NCI-H345 (cell line): ENCODE measurements at regions not wholly inside any gene's neighbourhood (a gene's known extent, or its start where the extent isn't known, plus 50 kb on each side); places are given as distances from the start of the nearest gene placed in this dataset.
"Not testable (repeated sequence)": the region's sequence is repeated elsewhere in the genome, so short reads cannot be mapped to it uniquely, and the experiment has no call there.

Experiments
- DNase-seq: peaks from one replicate; lab custom pipeline; 2025; lab: John Stamatoyannopoulos, UW

DNA sequence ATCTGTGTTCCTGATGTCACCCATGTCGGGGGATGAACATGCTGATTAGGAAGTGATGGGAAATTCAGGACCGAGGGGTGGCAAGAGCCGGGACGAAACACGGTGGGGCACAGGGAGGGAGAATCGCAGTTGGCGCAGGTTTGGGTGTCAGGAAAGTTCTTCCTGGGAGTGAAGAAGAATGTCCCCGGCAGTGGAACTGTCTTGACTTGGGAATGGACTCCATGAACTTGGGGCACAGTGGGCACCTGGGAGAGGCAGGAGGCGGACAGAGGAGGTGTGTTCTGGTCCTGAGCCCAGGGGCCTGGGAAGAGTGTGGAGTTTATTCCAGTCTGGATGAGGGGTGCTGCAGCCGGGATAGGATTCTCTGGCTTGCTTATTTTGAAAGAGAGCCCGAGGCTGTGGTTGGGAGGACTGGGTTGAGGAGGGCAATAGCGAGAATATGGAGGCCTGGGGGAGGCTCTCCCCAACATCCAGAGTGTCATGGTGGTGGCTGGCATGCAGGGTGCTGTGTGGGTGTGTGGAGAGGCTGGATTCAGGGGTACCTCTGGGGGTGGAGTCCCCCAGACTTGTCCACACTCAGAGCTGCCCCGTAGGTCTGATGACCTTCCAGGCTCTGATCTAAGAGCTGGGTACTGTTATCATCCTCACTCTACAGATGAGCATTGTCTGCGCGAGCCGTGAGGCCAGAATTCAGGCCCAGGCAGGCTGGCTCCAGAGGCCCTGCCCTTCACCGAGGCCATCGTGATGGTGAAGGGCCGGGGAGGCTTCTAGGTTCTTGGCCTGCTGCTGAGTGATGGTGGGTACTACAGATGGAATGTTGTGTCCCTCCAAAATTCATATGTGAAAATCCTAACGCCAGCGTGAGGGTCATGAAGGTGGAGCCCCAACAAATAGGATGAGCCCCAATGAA is 274.5 kb upstream of the C1orf174 start:
- no peak for DNase-seq

DNA sequence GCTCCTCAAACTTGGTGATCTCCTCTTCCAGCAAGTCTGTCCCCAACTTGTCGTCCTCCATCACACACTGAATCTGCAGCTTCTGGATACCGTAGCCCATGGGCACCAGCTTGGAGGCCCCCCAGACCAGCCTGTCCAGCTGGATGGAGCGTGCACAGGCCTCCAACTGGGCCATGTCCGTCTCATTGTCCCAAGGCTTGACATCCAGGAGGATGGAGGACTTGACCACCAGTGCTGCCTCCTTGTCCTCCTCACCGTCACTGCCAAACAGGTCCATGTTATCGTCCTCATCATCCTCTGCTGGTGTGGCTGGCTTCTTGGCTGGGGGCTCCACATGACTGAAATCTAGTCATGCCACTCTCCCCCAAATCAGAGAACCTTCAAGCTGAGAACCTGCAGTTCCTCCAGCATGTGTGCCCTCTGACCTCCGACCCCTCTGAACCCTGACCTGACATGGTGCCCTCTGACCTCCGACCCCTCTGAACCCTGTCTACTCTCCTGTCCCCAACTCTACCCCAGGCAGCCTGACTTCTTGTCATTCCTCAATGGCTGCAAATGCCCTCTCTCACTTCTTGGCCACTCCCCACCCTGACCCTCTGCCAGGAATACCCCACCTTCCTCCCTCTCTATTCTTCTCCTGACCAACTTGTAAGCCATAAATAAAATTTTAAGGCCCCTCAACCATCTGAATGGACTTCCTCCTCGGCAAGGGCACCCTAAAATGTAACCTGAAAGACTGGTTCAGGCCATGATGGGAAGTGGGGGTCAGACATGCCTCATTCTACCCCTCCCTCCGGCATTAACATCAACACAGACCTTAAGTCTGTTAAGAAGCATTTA is 275.7 kb upstream of the C1orf174 start:
- no peak for DNase-seq

DNA sequence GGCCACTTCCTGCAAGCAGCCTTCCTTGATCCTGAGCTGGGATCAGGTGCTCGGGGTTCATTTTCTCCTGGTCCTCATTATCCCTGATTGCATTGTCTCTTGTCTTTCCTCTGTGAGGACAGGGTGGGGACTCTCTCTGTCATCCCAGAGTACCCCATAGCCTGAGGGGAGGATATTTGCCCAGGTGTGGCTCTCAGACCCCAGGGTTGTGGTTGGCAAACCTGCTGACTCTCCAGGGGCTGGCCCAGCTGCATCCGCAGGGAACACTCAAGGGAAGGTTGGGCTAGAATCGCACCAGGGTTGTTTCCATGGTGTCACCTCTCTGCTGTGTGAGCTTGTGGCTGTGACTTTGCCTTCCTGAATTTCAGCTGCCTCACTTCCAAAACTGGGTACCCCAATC is 276.8 kb upstream of the C1orf174 start:
- DNase-seq: no peak

DNA sequence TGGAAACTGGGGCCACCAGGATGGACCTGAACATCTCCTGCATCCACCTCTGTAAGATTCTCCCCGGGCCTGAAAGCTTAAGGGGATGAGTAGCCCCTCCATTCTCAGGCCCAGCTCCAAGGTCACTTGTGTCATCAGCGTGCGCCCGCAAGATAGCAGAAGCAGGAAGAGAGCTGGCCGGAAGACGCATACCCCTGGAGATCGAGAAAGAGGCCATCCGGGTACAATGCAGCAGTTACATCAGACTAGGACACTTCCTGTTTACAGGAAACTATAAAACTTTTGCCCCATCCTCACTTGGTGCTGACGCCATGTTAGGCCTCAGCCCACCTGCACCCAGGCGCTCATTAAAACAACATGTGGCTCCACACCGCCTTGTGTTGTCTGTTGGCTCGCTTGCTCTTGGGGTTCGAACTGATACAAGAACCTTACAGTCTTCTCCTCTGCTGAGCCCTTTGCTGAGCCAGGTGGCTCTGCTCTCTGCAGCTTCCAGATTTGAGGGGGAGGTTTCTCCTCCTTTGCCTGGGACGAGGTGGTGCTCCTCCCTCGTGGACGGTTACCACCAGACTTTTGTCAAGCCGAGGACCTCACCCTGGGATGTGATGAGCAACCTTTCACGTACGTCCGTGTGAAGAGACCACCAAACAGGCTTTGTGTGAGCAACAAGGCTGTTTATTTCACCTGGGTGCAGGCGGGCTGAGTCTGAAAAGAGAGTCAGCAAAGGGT is 277.5 kb upstream of the C1orf174 start:
- no peak for DNase-seq

DNA sequence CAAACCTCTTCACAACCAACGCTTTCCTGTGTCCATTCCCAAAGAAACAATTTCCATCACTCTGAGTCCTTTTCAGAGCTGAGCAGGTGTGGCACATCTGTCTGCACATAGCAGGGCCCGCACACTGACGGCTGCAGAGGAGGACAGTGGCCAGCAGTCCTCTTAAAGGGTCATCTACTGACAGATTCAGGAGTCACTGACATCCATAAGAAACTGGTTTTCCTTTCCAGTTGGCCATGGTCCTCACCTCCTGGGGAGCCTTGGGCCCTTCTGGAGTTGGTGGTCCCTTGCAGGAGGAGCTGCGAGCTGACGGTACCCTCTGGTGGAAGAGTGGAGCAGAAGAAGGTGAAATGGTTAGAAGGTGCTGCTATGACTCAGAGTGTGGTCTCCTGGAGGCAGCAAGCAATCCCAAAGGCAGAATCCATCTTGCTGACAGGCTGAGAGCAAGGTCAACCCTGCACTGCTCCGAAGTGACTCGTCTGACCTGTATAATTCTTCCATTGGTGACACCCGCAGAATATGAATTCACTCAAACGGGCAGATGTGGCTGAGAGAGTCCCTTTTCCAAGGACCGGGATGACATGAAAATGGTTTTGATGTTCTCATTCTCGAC is 278.5 kb upstream of the C1orf174 start:
- no peak for DNase-seq

DNA sequence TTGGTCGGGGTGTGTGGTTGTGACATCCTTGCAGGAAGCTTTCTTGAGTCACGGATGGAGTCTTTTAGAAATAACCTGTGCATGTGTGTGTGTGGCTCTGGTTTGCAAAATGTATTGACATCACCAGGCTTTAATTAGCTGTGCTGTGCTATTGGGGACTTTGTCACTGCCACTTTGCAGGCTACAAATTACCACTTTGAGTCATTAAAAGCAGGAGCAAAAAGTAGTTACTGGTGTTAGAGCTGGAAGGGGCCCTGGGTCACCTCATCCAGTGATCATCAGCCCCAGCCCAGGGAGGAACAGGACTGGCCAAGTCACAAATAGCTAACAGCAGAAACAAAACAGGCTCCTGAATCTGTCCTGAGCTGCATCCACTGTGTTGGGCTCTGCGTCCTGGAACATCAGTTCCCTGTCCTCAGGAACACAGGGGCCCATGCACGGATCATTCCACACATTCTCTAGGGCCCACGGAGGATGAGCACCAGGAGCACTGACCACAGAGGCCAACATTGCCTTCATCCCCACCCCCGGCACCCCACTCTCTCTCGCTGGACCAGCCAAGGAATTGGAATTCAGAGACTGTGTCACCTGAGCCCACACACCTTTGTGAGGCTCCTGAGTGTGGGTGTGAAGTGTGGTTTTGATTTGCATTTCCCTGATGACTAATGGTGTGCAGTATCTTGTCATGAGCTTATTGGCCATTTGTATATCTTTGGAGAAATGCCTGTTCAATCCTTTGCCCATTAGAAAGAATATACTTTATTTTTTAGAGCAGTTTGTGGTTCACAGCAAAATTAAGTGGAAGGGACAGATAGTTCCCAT is 280.1 kb upstream of the C1orf174 start:
- DNase-seq: no peak

DNA sequence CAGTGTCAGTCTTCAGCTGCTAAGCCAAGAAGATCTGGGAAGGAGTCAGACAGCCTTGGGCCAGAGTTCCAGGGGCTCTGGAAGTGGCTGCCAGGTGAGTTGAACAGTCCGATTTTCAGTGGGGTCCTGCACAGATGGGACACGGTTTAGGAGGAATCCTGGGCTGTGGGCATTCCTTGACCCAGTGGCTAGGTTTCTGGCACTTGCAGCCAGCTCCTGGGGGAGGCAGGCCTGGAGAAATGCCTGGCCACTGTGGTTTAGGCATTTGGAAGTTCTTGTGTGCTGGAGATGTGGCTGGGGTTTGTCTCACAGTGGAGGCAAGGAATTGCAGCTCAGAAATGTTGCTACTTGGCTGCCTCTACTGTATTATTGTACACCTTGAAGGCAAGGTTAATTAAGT is 286.4 kb upstream of the C1orf174 start:
- DNase-seq: not testable (repeated sequence)

DNA sequence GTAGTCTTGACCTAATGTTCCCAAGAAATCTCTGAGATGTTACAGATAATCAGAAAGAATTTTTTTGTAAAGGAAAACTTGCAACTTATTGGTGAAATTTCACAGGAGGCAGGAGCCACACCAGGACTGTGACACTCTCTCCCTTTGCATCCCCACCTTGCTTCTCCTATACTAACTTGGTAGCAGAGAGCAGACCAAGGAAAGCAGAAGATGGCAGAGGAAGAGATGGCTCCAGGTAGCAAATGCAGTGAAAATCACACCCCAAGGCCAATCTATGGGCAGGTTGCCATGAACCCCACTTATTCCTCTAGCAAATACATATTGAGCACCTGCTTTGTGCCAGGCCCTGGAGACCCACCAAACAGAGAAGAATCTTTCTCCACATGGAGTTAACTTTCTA is 303.4 kb upstream of the C1orf174 start:
- no peak for DNase-seq

DNA sequence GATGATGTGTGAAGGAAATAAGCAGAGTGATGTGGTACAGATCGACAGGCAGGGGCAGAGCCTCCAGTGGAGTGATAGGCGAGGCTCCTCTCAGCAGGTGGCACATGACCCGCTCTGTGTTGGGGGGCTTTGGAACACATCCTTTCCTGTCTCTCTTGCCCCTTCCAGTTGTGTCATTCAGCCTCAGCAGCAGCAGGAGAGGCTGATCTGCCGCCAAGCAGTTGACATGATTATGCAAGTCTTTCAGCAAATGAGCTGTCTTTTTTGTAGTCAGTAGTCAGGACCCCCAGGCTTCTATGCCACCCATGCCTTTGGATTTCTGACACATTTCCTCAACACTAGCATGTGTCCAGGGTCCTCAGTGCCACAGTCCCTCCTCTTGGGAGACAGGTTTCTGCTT is 307.1 kb upstream of the C1orf174 start:
- no peak for DNase-seq

DNA sequence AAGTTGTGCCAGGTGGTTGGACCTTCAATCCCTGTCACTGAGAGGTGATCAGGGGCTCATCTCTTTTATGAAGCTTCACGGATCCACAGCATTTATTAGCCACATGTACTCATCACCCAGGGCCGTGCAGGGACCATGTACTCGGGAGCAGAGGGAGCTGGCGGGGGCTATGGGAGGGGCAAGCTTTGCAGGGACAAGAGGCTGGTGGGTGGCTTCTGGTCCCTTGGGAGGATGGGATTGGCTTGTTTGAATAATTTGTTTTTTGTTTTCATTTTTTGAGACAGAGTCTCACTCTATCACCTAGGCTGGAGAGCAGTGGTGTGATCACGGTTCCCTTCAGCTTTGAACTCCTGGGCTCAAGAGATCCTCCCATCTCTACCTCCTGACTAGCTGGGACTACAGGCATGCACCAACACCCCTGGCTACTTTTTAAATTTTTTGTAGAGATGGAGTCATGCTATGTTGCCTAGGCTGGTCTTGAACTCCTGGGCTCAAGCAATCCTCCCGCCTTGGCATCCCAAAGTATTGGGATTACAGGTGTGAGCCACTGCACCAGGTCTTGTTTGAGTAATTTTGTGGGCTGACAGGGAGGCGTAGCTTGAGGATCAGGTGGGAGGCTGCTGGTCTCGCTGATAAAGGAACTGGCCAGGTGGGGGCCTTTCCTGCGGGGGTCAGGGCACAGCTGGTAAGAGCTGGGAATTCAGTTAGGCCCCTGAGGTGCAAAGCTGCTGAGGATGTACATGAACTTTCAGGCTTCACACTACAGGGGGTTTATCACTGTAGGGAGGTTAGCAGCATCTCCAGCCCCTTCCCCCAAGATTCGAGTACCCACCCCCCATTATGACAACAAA is 308.0 kb upstream of the C1orf174 start:
- DNase-seq: no peak

DNA sequence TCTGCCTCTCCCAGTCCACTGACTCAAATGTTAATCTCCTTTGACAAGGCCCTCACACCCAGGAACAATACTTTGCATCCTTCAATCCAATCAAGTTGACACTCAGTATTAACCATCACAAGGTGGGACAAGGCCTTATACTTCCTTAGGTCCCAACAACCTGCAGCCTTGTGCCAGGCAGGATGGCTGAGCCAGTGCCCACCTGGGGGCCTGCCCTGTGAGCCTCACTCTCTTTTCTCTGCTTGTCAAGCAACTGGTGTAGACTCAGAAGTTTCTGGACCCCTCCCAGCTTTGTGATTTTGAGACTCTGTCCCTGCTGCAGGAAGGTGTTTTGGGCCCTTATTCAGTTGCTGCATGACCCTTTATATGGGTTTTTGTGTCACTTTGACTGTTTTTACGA is 310.0 kb upstream of the C1orf174 start:
- no peak for DNase-seq

DNA sequence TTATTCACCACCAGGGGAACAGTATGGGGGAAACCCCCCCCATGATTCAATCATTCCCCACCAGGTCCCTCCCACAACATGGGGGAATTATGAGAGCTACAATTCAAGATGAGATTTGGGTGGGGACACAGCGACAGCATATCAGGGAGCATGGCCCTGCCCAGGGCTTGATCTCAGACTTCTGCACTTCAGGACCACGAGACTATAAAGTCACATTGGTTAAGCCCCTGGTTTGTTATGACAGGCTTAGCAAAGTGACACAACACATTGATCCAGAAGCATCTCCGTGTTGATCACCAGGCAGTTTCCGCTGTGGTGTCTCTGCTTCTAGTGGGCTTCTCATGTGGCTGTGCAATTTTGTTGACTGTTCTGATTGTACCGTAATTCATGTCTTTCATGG is 312.7 kb upstream of the C1orf174 start:
- no peak for DNase-seq

DNA sequence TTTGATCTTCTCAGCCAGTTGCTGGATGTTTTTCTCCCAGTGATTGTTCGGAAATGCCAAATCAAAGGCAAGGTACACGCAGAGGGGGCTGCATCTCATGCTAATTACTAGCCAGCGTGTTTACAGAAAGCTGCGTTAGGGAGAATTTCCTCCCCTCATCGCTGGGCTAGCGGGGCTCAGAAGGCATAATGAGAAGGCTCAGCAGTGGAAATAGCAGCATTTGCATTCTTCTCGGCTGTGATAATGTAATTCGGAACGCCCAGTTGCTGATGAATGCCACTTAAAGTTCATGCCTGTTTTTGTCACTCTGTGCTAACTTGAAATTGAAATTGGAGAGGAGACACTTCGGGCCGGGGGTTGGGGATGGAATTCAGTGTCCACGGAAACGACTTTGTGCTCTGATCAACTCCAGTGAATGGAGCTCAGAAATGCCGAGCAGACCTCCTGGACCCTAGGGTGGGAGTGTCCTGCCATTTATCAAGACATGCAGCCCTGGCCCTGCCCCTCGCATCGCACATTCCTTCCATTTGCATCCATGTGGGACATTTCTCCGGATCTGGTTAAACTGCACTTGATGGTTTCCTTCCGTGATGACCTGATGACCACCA is 313.4 kb upstream of the C1orf174 start:
- DNase-seq: no peak

DNA sequence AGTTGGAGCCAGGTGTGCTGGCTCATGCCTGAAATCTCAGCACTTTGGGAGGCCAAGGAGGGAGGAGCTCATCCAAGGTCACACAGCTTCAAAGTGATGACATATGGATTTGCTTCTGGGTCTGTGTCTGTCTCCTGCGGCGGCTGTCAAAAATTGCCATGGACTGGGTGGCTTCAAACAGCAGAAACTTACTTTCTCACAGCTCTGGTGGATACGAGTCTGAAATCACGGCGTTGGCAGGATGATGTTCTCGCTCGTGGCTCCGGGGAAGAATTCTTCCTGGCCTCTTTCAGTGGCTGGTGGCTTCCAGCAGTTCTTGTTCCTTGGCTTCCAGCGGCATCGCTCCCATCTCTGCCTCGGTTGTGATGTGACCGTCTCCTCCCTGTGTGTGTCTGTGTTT is 314.8 kb upstream of the C1orf174 start:
- DNase-seq: no peak

DNA sequence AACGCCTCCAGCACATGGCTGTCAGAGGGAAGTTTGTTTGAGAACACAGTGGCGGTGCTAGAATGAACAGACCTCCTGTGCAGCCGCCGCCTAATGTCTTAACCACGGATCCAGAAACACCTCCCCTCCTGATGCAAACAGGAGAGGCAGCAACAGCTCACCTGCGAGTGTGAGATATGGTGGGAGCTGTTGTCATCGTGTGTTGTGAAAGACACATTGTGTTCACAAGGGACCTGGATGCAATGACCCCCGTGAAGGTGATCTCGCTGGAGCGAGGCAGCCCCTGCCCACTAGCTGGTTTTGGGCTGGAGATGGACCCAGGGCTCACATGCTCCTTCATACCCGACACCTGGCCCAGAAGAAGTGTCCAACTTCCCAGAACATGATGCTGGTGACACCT is 315.3 kb upstream of the C1orf174 start:
- DNase-seq: no peak

DNA sequence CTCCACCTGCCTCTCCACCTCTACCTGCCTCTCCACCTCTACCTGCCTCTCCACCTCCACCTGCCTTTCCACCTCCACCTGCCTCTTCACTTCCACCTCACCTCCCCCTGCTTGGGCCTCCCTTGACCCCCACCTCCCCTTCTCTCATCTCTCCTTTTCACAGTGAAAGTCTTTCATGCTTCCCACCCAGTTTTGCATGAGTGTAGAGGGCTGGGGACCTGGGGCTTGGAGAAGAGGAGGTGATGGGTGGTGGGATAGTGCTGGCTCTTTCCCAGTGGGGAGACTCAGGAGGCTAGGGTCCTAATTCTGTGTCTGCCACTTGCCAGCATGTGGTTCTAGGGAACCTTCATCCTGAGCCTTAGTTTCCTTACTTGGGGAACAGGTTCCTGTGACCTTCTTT is 316.2 kb upstream of the C1orf174 start:
- DNase-seq: no peak

DNA sequence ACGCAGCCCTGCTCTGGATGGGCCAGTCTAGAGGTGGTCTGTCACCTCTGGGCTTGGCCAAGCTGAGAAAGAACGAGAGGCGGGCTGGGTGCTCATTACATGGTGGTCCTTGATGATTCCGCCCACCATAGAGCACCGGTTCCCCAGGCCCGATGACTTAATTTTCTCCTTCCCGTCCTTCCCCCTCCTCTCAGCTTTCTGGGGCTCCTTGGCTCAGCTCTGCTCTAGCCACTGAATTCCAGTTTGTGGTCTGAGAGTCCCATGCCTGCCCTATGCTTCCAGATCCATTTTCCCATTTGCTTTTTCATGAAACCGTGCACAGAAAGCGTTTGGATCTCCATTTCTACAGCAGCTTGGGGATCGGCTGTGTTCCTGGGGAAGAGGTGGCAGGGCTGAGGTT is 318.5 kb upstream of the C1orf174 start:
- no peak for DNase-seq

DNA sequence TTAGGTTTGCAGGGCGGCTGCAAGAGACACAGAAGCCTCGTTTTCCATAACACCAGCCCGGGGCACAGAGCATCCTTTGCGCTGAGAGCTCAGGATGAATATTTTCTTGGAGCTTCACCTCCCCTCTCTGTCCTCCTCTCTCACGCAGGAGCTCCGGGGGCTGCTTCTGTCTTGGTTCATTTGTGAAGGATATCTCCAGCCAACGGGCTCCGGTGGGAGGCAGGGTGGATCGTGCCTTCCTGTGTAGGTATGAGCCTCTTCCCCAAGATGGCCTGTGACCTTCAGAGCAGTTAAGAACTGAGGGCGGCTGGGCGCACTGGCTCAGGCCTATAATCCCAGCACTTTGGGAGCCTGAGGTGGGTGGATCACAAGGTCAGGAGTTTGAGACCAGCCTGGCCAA is 319.0 kb upstream of the C1orf174 start:
- no peak for DNase-seq

DNA sequence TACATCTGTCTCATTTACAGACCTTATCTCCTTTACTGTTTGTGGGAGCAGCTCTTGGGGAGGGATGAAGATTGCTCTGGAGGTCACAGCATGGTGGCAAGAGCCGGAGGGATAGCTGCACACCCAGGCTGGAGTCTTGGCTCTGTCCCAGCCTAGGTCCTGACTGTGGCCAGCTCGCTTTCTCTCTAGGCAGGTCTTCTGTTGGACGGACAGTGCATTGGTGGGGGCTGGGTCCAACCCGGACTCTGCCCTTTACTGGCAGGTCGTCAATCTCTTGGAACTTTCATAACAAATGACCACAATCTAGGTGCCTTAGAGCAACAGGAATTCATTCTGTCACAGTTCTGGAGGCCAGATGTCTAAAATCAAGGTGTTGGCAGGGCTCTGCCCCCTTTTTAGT is 319.8 kb upstream of the C1orf174 start:
- no peak for DNase-seq

DNA sequence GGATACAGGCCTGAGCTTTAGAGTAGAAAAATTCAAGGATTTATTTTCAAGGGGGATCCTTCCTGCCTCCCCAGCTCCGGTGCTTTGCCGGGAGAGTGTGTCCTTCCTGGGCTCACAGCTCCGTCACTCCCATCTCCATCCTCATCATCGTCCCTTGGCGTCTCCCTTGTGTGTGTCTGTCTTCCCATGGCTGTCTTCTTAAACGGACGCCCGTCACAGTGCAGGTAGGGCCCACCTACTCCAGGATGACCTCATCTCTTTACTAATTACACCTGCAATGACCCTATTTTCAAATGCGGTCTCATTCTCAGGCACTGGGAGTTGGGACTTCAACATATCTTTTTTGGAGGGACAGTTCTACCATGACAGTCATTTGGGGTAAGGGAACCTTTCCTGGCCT is 320.3 kb upstream of the C1orf174 start:
- DNase-seq: no peak
